HuH-7 (cell line): ENCODE measurements at regions not wholly inside any gene's neighbourhood (a gene's known extent, or its start where the extent isn't known, plus 50 kb on each side); places are given as distances from the start of the nearest gene placed in this dataset.
"Not testable (repeated sequence)": the region's sequence is repeated elsewhere in the genome, so short reads cannot be mapped to it uniquely, and the experiment has no call there.

Source experiments
- DNase-seq: peaks from one replicate; pipeline ENCODE4 v3.0.0; 2011; ENCODE audit warnings: low spot score

- no peak for DNase-seq
Observed at GRCh38 chr6:11407414-11407813, 130.1 kb upstream of the TMEM170B start.

GRCh38 chr6:11404838-11405237 is 132.7 kb upstream of the TMEM170B start:
- DNase-seq, result no peak

GRCh38 chr6:11404081-11404480 is 133.5 kb upstream of the TMEM170B start:
- DNase-seq, result no peak

GRCh38 chr6:11403035-11403601 is 134.4 kb upstream of the TMEM170B start:
- DNase-seq, result no peak

- not testable (repeated sequence) for DNase-seq
Observed at GRCh38 chr6:11402581-11402980, 135.0 kb upstream of the TMEM170B start.

- not testable (repeated sequence) for DNase-seq
Observed at GRCh38 chr6:11401954-11402353, 135.6 kb upstream of the TMEM170B start.

- DNase-seq, result no peak
Observed at GRCh38 chr6:11398451-11399326, 138.9 kb upstream of the TMEM170B start.

- DNase-seq, result no peak
Observed at GRCh38 chr6:11397622-11398450, 139.7 kb upstream of the TMEM170B start.

GRCh38 chr6:11396860-11397259 is 140.7 kb upstream of the TMEM170B start:
- no peak for DNase-seq

GRCh38 chr6:11393713-11394627 is 143.6 kb upstream of the TMEM170B start:
- DNase-seq, result no peak

GRCh38 chr6:11392778-11393507 is 144.6 kb upstream of the TMEM170B start:
- peak; percentile 57 for DNase-seq

GRCh38 chr6:11391934-11392777 is 145.4 kb upstream of the TMEM170B start:
- DNase-seq, result no peak

GRCh38 chr6:11389977-11390376 is 147.6 kb upstream of the TMEM170B start:
- no peak for DNase-seq

GRCh38 chr6:11388983-11389944 is 148.3 kb upstream of the TMEM170B start:
- DNase-seq, result no peak

GRCh38 chr6:11387707-11388430 is 149.7 kb upstream of the TMEM170B start:
- DNase-seq, result no peak

GRCh38 chr6:11386726-11387125 is 150.8 kb upstream of the TMEM170B start:
- DNase-seq, result no peak

GRCh38 chr6:11386323-11386722 is 151.2 kb upstream of the TMEM170B start:
- DNase-seq, result no peak
